CD4-positive, alpha-beta T cell (primary cell): ENCODE measurements at regions not wholly inside any gene's neighbourhood (a gene's known extent, or its start where the extent isn't known, plus 50 kb on each side); places are given as distances from the start of the nearest gene placed in this dataset.
"Not testable (repeated sequence)": the region's sequence is repeated elsewhere in the genome, so short reads cannot be mapped to it uniquely, and the experiment has no call there.

ENCODE experiments used
- ATAC-seq: fragments of 200-7000 bp; cut with Tn5 transposase; one replicate; pipeline ENCODE4 v1.10.0; 2022; ENCODE audit warnings: mild to moderate bottlenecking; ENCODE audit not compliant: poor library complexity
- CTCF ChIA-PET: fragments of 350-600 bp; sonication (Branson Sonifier 250); formaldehyde crosslinking; loops from one replicate; lab custom pipeline; 2021; ENCODE audit warnings: antibody characterized with exemption, inconsistent platforms; lab: Charles Lee
- POLR2A ChIA-PET: fragments of 350-600 bp; sonication (Branson Sonifier 250); formaldehyde crosslinking; loops from one replicate; lab custom pipeline; 2021; ENCODE audit warnings: antibody characterized with exemption, inconsistent platforms; lab: Charles Lee
- DNase-seq, 14 experiments: peaks; one replicate each; pipeline ENCODE4 v3.0.0-alpha.2; 2013 to 2020; ENCODE audit warnings: mixed read lengths in 2 of 14
- H3K27ac ChIP-seq, 2 donors: one replicate each; pipeline versions ENCODE4 v1.5.1 to v1.7.0; 2013; ENCODE audit warnings: low read length in 2 of 2, low read depth in 1 of 2, mild to moderate bottlenecking in 1 of 2
- H3K27me3 ChIP-seq, 2 experiments: 1 replicate in 1 of 2; 2 replicates in 1 of 2; pipeline versions ENCODE4 v1.6.1 to v1.7.0; 2013; ENCODE audit warnings: low read length in 2 of 2, control low read depth in 1 of 2, mild to moderate bottlenecking in 1 of 2, moderate library complexity in 1 of 2; ENCODE audit not compliant: insufficient read depth in 2 of 2, control insufficient read depth in 1 of 2
- H3K36me3 ChIP-seq: one replicate; pipeline ENCODE4 v1.6.1; 2013; ENCODE audit warnings: low read length, control low read depth; ENCODE audit not compliant: insufficient read depth
- H3K4me1 ChIP-seq: one replicate; pipeline ENCODE4 v1.6.1; 2013; ENCODE audit warnings: low read length, control low read depth; ENCODE audit not compliant: insufficient read depth
- H3K4me3 ChIP-seq: one replicate; pipeline ENCODE4 v1.5.1; 2013; ENCODE audit warnings: mild to moderate bottlenecking, low read length, moderate library complexity
- H3K9me3 ChIP-seq, 2 experiments: 1 replicate in 1 of 2; 2 replicates in 1 of 2; pipeline versions ENCODE4 v1.6.1 to v1.7.0; 2013; ENCODE audit warnings: low read length in 2 of 2, mild to moderate bottlenecking in 2 of 2, control low read depth in 1 of 2, moderate library complexity in 1 of 2; ENCODE audit not compliant: control insufficient read depth in 1 of 2, insufficient read depth in 1 of 2
- H3K27ac Mint-ChIP-seq: one replicate; pipeline ENCODE4 v1.8.0; 2020; ENCODE audit warnings: mixed read lengths
- H3K27me3 Mint-ChIP-seq: one replicate; pipeline ENCODE4 v1.8.0; 2021; ENCODE audit warnings: mixed read lengths
- H3K36me3 Mint-ChIP-seq: one replicate; pipeline ENCODE4 v1.8.0; 2021; ENCODE audit warnings: low read depth, mixed read lengths
- H3K4me1 Mint-ChIP-seq: one replicate; pipeline ENCODE4 v1.8.0; 2021; ENCODE audit warnings: low read depth, mixed read lengths
- H3K4me3 Mint-ChIP-seq: one replicate; pipeline ENCODE4 v1.8.0; 2020; ENCODE audit warnings: mild to moderate bottlenecking, mixed read lengths
- H3K9me3 Mint-ChIP-seq: one replicate; pipeline ENCODE4 v1.8.0; 2020; ENCODE audit warnings: mixed read lengths
- CTCF ChIP-seq: fragments of 200-600 bp; IDR thresholded peaks from one replicate; pipeline ENCODE4 v1.8.0; 2022; ENCODE audit warnings: antibody characterized with exemption, mild to moderate bottlenecking
- intact Hi-C, 2 experiments: fragments of 100-400 bp; cut with DNase I in 1 of 2; cut with micrococcal nuclease in 1 of 2; formaldehyde crosslinking; loops; one replicate each; pipeline versions ENCODE4 v1.15.1 to v1.9.0; 2023 to 2025; cut with DNase I, micrococcal nuclease

DNA sequence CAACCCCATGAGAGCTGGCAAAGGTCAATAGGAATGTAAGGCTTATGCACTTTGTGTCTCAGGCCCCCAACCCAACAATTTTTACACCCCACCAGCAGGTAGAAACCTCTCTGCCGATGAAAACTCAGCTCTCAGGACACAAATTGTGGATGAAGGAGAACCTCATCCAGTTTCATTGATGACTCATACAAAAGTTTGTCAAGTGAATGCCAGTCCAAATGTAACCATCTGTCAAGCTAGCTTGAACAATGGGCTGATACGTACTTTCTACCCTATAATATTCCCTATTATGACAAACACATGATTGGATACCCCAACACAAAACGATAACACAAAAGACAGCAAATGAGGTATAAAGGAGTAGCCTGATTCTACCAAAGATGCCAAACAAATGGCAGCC, 321.2 kb upstream of the TMEFF2 start:
- no peak overlapping the region for H3K4me3 ChIP-seq
- H3K36me3 ChIP-seq, result no peaks in the 10 kb centered on the region
- H3K9me3 Mint-ChIP-seq, result no peaks in the 10 kb centered on the region
- H3K9me3 ChIP-seq, result no peaks in the 10 kb centered on the region
- H3K27me3 ChIP-seq, result no peaks in the 10 kb centered on the region
- H3K4me1 Mint-ChIP-seq, result no peaks in the 10 kb centered on the region
- no peak overlapping the region for H3K27ac ChIP-seq
- no peak overlapping the region for H3K27ac Mint-ChIP-seq
- CTCF ChIA-PET, result no interaction called here
- TF ChIP-seq CTCF, result no peak
- ATAC-seq, result no peak
- intact Hi-C loops, result no loop called here
- no peak overlapping the region for H3K4me3 Mint-ChIP-seq
- H3K36me3 Mint-ChIP-seq, result no peaks in the 10 kb centered on the region
- H3K4me1 ChIP-seq, result no peaks in the 10 kb centered on the region
- no peak for DNase-seq
- no peaks in the 10 kb centered on the region for H3K27me3 Mint-ChIP-seq
- POLR2A ChIA-PET, result no interaction called here

GRCh38 chr2:192513575-192513974, 318.8 kb upstream of the TMEFF2 start:
- Histone ChIP-seq H3K4me1 (no peaks in the 10 kb centered on the region), H3K27ac (no peak overlapping the region), H3K27me3 (no peaks in the 10 kb centered on the region), H3K4me3 (no peak overlapping the region), H3K36me3 (no peaks in the 10 kb centered on the region), H3K9me3 (no peaks in the 10 kb centered on the region)
- Mint-ChIP-seq H3K27ac (no peak overlapping the region), H3K4me1 (no peaks in the 10 kb centered on the region), H3K9me3 (no peaks in the 10 kb centered on the region), H3K36me3 (no peaks in the 10 kb centered on the region), H3K27me3 (no peaks in the 10 kb centered on the region), H3K4me3 (no peak overlapping the region)
- ATAC-seq (no peak), DNase-seq (no peak)
- TF ChIP-seq CTCF, result no peak
- ChIA-PET CTCF (interaction anchor here (0.9 kb wide), 1 partner anchor 13 kb away, joined by 3 read pairs; no protein-coding TSS in a partner anchor), POLR2A (no interaction called here)
- intact Hi-C loops, result no loop called here

GRCh38 chr2:192507836-192508450, 313.2 kb upstream of the TMEFF2 start:
- H3K4me3 Mint-ChIP-seq, DNase-seq, H3K36me3 ChIP-seq, H3K9me3 ChIP-seq, H3K27ac ChIP-seq, H3K36me3 Mint-ChIP-seq, H3K4me1 Mint-ChIP-seq, H3K27ac Mint-ChIP-seq, H3K4me3 ChIP-seq, H3K27me3 Mint-ChIP-seq, H3K9me3 Mint-ChIP-seq, H3K4me1 ChIP-seq, H3K27me3 ChIP-seq, POLR2A ChIA-PET, CTCF ChIA-PET, ATAC-seq, intact Hi-C loops: not testable (repeated sequence)

DNA sequence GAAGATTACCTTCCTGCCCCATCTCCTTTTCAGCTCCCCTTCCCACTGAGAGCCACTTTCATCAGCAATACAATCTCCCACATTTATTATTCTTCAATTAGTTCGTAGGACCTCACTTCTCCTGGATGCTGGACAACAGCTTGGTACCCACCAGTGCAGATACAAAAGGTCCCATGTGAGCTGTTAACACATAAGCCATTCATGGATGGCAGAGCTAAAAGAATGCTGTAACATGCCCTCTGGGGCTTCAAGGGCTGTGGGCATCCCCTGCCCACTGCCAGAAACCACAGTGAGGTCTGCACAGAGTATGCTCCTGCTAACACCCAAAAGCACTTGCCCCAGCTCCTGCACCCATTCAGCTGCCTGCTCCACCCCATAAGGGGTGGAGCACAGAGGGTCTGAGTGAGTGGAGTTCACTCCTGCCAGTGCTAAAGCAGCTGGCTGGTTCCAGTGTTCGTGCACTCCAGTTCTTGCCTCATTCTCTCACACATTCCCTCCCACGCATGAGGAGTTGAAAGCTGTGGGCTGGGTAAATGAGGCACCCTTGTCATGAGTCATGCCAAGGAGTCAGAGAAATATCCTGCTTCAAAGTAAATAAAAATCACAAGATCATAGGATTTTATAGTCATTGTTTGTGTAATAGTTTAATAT, 305.9 kb upstream of the TMEFF2 start:
- Histone ChIP-seq H3K4me1 (no peaks in the 10 kb centered on the region), H3K4me3 (no peak overlapping the region), H3K27me3 (no peaks in the 10 kb centered on the region), H3K9me3 (no peaks in the 10 kb centered on the region), H3K36me3 (no peaks in the 10 kb centered on the region), H3K27ac (no peak overlapping the region)
- Mint-ChIP-seq H3K27ac (no peak overlapping the region), H3K9me3 (no peaks in the 10 kb centered on the region), H3K27me3 (no peaks in the 10 kb centered on the region), H3K36me3 (no peaks in the 10 kb centered on the region), H3K4me1 (no peaks in the 10 kb centered on the region), H3K4me3 (no peak overlapping the region)
- ATAC-seq (no peak), DNase-seq (no peak)
- no peak for TF ChIP-seq CTCF
- intact Hi-C loops, result no loop called here
- CTCF ChIA-PET, result no interaction called here
- POLR2A ChIA-PET, result no interaction called here
